GM19397 (cell line): ENCODE measurements at regions not wholly inside any gene's neighbourhood (a gene's known extent, or its start where the extent isn't known, plus 50 kb on each side); places are given as distances from the start of the nearest gene placed in this dataset.

Source experiments
- ATAC-seq: cut with Tn5 transposase; IDR thresholded peaks from one replicate; pipeline ENCODE4 v1.9.1; 2021; ENCODE audit warnings: mild to moderate bottlenecking, moderate library complexity; ENCODE audit not compliant: unreplicated experiment

DNA sequence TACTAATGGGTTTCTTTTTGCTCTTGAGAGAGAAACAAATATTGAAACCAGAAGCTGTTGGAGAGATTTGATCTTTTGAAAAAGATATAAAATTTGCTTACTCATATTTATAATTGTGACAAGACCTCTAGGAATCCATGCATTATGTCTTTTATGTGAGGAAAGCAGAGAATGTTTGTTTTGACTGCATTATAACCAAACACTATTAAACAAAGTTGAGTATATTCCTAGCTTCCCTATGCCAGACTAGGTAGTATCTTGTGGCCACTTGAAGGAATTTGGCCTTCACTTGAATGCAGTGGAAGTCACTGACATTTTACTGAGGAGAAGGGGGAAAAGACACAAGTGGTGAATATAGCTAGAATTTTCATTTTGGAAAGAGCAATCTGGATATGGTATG is 521.8 kb upstream of the ZEB2 start:
- ATAC-seq, result no peak

DNA sequence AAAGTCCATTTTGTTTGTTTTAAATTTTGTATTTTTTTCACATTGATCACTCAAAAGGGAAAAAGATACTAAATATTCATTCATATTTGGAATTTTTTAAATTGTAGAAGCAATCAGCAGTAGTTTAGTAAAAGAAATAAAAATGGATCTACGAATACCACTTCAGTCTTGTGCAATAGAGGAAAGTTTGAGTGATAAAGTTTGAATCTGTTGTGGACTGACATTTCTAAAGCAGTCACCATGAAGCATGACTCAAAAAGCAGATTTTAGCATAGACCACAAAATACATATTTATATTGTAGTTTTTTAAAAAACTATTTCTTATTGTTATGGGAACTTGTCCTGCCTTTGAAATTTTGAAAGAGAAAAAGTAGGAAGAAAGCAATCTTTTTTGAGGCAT is 520.5 kb upstream of the ZEB2 start:
- ATAC-seq, result no peak

DNA sequence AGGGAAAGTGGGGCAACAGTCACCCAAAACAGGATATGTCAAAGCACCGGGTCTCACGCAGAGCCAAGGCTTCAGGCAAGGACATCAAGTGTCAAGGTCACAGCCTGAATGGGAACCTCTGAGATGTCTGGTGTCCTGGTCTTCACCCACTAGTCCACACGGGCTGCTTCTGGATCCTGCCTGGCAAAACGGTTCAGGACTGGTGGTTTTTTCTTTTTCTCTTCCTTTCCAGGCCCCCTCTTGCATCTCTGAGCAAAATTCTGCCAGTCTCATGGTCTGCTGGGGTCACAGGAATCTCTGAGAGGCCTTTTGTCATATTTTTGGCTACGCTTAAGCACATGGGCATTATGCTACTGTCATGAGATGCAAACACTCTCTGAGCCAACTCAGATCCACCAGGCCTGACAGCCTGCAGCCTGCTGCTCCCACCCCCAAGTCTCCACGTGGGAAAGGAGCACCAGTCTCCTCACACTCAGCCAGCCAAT is 518.2 kb upstream of the ZEB2 start:
- no peak for ATAC-seq

DNA sequence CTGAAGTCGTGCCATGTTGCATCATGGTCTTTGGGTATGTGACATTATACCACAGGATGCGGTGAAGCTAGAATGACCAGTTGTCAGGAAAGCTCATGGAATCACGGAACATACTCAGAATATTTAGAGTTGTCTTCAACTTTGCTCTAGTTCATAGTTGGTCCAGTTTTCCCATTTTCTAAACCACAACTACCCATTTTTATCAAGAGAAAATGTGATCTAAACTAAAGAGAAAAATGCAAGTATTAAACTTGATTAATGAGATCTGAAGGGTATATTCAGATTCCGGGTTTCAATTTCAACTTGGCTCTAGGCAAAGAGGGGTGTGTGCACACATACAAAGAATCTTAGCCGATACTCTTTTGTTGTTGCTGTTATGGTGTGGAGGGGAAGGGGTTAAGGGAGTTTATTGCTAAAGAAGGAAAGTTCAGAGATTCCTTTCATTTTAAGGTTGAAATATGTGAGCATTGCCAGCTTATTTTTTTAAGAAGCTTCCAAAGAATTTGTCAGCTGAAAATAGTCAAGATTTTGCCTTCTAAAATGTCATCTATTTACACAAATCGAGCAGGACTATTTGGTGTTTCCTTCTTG is 516.6 kb upstream of the ZEB2 start:
- no peak for ATAC-seq

DNA sequence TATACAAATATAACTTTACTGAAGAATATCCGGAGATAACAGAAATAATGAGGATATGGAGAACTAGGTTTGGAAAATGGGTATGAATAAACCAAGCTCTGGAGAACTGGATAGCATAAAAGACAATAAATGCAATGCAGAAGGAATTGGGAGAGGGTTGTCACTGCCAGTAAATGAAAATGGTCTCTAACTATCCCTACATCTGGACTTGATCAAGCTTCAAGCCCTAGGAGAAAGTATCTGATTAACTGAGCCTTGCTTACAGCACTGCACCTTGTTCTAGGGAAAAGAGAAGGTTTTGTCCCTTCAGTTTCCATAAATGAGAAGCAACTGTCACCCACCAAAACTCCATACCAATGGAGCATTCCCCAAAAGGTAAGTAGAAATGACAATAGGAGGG is 514.6 kb upstream of the ZEB2 start:
- no peak for ATAC-seq

DNA sequence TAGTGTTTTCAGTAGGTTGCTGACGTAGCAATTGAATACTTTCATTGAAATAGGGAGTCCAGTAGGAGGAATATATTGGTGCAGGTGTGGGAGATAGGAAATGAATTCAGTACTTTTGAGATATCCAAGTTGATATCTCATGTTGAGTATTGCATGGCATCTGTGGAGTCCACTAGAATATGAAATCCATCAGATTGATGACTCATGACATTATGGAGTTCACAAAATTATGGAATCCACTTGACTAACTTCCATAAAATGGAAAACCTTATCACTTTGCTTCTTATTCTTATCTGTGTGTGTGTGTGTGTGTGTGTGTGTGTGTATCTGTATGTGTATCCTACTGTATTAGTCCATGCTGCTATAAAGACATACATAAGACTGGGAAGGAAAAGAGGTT is 513.5 kb upstream of the ZEB2 start:
- no peak for ATAC-seq

DNA sequence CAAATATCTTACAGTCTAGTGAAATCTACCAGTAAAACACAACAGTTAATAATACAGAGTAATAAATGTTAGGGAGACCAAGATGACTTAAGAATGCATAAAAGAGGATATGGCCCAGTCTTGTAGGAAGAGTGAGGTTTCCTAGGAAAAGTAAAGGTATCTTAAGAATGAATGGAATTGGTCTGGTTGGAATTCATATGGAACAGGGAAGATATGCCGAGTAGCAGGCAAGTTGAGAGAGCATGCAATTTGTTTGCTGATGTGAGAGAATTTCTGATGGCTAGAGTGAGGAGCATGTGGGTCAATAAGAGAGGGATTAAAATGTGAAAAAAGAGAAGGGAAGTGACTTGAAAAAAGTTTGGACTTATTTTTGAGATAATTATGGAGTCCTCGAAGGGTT is 512.9 kb upstream of the ZEB2 start:
- no peak for ATAC-seq

DNA sequence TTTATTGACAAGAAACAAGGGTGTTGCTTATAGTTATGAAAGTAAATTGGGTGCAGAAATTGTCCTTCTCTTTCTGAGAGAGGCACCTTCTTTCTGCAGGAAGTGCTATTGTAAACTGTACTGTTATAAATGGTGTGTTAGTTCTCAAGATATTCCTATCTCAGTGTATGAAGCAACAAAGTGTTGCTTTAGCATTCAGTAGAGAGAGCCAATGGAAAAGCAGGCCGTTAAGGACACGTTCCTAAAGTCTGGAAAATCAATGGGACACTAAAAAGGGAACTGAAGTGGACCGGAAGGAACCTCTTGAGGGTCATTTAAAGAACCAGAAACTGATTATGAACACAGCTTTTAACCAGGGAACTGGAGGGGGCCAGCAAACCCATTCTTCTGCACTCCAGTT is 510.0 kb upstream of the ZEB2 start:
- ATAC-seq, result no peak

DNA sequence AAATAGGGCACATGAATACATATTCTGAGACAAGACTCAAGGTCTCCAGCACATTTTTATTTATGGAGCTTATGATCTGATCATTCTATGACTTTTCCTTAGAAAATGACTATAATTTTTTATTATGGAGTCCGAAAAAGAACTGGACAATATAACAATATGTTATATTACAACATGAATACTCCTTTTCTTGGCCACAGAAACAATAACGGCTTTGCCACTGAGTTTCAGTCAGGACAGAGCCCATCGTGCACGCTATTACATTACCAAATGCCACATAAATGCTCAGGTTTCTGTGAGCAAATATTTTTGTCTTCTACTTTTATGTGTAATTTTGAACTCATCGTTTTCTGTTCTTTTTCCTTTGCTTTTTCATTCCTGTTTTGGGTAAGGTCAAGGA is 509.2 kb upstream of the ZEB2 start:
- ATAC-seq, result no peak

DNA sequence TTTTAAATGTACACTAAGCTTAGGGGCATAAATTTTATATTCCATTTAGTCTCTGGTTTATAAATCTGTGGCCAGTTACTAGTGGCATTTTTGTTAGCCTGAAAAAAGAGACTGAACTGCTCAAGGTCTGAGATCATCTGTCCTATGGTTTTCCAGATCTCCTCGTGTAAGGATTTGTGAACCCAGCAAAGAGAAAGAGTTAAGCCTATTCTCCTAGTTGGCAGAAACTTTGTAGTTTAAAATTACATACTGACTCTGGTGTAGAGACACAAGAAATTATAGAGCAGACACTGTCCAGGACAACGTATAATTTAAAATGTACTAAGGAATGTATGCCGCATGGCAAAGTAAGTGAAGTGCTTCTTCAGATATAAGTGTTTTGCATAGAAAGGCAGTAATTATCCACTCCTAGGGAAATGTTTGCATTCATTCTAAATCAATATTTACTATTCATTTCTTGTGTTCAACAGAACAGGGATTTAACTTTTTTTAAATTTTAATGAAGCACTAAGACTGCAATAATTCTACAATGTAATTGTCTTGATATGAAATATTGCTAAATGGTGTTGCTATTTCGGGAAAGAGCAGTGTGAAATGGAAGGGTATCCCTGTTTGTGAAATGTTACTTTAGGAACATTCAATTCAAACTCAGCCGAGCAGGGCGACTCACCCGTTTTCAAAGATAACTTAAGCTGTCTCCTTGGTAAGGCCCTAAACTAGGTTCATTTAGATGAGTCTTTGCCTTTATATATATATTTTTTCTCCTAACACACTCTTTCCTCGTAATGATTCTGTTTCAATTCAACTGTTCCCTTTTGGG is 508.4 kb upstream of the ZEB2 start:
- no peak for ATAC-seq

DNA sequence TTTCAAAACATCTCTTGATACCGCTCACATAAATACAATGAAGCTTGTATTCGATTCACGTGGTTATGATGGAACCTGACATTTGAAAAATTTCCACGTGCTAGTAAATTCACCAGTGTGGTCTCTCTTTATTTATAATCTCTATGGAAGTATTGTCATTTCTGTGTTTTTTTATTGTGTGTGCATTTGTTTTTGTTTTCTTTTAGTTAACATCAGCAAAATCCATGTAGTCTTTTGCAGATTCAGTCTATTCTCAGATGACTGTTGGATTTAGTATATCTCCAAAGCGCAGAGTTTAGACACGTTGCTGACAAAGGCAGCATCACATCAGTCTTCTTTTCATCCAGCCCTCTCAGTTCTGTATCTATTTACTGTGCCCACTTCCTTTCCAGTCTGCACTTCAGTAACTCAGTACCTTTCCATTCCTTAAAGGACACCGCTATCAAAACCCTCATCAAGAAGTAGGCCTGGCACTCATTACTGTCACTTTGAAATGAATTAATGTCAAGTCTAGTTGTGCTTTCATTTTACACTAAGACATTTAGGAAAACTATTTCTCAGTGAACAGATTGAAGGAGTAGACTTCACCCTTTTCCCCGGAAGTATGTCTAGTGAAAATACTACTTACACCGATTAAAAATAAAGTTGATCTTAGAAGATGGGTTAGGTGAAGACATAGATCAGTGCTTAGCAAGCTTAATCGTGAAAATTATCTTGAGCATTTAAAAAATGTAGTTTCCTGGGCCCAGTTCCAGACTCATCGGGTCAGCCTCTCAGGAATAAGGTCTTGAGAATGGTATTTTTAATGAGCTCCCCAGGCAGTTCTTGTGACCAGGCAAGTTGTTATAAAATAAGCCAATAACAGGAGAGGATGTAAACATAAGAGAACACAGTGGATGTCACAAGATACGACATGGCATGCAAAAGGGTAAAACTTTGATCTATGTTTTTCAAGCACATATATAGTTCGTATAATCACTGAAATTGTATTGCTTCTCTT is 506.8 kb upstream of the ZEB2 start:
- ATAC-seq, result no peak

DNA sequence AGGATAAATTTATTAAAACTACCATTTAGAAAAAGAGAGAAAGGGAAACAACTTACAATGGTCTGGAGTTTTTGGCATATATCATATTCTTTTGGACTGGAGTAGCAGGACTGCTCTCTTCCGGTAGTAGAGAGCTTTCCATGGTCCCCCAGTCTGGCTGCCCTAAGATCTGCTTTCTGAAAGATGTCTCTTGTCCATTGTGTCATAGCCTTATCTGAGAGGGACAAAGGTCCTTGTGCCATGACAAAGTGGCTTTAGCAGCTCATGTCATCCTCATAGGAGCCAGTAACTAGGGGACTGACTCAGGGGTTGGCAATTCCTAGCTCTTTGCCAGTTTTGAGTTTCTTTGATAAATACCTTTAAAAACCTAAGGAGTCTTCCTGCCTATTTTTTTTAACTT is 505.5 kb upstream of the ZEB2 start:
- ATAC-seq, result no peak

DNA sequence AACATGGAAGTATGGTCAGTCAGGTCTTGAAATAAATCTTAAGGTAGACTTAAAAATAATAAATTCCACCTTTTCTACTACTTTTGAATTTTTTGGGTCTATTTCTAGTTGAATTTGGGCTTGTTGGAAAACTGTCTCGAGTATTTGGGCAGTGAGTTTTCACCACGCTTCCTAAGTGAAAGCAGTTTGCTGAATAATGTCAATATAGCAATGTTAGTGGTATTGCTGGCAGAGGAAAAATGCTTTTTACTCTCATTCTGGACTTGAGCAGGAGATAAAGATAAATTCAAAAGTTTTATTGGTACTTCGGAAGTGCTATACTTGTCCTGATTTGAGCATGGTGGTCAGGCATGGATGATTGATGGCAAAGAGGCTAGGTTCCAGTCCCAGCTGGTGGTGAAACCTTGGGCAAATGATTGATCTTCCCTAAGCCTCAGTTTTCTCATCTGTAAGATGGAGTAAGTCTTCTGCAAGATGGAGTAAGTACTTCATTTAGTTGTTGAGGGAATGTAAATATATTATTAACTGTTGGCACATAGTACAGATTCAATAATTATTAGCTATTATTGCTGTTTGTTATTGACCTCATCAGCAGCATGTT is 503.5 kb upstream of the ZEB2 start:
- no peak for ATAC-seq

DNA sequence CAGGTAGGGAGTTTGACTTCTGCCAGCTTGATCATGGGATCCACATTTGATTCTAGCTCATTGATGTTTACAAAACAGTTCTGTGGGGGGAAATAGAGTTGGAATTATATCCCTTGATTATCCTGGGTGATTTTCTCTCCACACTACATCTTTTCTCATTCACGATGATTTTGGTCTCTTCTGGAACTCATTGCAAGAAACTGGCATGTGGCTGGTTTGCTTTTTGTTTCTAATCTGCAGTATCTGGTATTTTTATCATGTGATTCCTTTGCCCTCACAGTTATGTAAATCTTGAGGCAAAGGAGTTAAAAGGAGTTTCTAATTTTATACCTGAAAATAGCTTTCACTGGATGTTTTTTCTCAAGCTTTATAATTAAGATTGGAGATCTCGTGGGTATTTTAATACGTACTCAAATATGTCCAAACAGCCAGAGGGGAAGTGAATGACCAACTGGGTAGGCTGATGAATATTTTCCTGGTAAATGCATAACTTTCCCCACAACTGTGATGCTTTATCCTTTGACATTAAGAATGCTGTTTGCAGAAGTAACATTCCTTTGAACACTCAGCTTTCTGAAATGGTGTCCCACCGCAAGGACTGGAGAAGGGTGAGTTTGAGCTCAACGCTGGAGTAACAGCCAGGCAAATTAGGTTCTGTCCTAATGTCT is 502.9 kb upstream of the ZEB2 start:
- no peak for ATAC-seq

DNA sequence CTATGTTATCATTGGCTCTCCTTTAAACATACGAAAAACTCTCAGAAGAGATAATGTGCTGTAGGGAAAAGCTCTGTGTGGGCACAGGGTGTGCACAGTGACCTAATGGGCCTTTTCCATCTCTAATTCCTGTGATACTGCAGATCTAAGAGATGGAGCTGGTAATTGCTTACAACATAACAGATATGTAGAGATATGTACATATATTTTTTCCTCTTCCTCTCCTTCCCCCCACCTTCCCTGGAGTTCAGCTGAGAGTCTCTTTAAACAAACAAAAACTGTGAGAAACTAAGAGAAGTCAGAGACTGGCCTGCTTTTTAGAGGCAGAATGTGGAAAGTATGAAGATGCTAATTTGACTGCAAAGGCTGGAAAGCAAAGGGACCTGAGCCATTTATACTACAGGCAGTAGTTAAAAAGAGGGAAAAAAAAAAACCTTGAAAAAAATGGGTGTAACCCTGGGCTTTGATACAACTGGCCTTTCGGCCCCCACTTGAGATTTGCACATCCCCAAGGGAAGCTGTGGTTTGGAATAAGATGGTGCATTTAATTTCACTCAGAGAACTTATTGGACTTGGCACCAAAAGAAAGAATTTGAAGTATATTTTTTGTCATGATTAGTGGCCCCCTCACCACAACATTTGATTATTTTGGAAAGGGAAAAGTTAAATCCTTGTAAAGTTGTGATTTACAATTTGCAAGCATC is 502.2 kb upstream of the ZEB2 start:
- ATAC-seq, result no peak

DNA sequence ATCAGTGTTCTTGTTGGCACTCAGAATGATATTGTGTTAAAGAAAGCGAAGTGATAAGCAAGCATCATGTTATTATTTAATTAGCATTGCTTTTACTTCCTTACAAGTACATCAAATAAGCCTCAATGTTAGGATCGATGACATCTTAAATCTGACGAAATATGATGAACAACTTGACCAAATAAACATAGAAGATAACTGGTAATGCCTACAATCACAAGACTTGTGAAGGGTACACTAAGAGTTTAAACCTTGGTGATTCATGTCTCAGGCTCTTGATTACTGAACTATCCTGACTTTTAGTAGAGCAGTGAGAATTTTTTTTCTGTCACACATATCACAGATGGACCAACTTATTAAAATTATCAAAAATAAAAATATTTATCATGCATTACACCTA is 500.8 kb upstream of the ZEB2 start:
- ATAC-seq, result no peak

DNA sequence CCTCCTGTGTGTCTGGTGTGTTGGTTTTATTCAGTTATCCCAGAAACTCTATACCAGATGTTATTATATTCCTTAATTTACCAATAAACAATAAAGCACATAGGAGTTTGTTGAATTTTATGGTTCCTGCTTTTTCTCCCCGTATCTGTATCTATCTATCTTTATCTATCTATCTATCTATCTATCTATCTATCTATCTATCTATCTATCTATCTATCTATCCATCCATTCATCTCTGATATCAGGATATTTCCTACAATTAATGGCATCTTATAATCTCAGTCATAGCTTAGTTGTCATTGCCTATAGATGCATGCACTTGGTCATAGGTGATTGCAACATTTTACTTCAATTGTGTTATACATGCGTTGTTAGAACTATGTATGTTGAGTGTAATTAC is 500.2 kb upstream of the ZEB2 start:
- no peak for ATAC-seq

DNA sequence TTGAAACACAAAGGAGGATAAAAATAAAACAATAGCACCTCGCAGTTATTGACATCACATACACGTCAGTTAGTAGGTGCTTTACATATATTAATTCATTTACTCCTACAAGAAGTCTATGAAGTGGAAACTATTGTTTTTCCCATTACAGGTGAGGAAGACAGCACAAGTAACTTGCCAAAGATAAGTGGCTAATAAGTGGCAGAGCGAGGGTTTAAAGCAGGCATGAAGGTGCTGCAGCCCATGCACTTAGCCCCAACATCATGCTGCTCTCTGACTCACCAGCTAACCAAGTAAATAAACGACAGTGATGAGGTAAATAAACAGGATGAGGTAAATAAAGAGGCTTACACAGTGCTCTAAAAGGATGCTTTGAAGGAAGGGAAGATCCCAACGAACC is 498.6 kb upstream of the ZEB2 start:
- no peak for ATAC-seq

DNA sequence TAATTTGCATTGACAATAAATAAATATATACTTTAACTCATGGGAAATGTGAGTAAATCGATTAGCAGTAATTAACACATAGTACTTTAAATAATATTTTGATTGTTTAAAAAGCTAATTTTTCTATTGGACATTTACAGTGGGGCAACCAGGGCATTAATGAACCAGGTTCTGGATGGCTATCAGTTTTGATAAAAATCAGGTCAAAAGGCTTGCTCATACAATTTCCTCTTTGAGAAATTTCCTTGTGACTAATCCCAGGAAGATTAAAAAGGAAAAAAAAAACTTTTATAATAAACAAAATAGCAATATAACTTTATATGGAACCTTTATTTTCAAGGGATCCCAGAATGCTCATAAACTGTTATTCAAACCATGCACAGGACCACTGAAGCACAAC is 497.2 kb upstream of the ZEB2 start:
- no peak for ATAC-seq

DNA sequence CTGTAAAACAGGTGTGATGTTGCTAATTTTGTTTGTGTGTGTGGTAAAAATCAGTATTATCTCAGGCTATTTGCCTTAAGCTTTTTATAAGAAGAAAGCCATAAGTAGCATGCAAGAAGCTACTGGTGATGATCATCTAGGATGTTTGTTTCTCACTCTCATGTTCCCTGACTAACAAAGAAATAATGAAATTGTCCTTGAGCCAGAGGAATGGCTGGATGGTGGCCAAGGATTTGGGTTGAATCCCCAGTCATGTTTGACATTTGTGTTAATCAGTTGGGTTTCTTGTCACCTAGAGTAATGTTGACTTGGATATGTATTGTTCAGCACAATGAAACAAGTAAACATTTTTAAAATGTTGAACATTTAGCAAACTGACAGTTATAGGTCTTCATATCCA is 496.8 kb upstream of the ZEB2 start:
- no peak for ATAC-seq
